ENCODE measurements at regions not wholly inside any gene's neighbourhood (a gene's known extent, or its start where the extent isn't known, plus 50 kb on each side); places are given as distances from the start of the nearest gene placed in this dataset.

- TF ChIP-seq CTCF (IDR thresholded peaks at IDR 0.05; ENCODE audit: low read length), result no peak
- no peak for TF ChIP-seq EZH2 (optimal IDR thresholded peaks at IDR 0.05; ENCODE audit: low read depth, low read length)
Observed at GRCh38 chr4:163932504-163932903, 438.0 kb downstream of the TMA16 start.
